Esophagus squamous epithelium (tissue), 5 donors: ENCODE measurements at regions not wholly inside any gene's neighbourhood (a gene's known extent, or its start where the extent isn't known, plus 50 kb on each side); places are given as distances from the start of the nearest gene placed in this dataset.

Experiments used
- DNase-seq: peaks from one replicate; lab custom pipeline; 2025; lab: John Stamatoyannopoulos, UW
- H3K27ac ChIP-seq, 4 donors: fragments of 200-600 bp; sonication (generic); one replicate each; pipeline ENCODE4 v1.5.1; 2016 to 2019; ENCODE audit warnings: mild to moderate bottlenecking in 1 of 4
- H3K27me3 ChIP-seq, 4 donors: fragments of 200-600 bp; sonication (generic); 1 replicate in 3 of 4; 2 replicates in 1 of 4; pipeline versions ENCODE4 v1.5.1 to v1.6.0; 2017 to 2021; ENCODE audit warnings: antibody characterized with exemption in 1 of 4
- H3K36me3 ChIP-seq, 3 donors: fragments of 200-600 bp; sonication (generic); one replicate each; pipeline ENCODE4 v1.5.1; 2016 to 2019
- H3K4me1 ChIP-seq, 3 donors: fragments of 200-600 bp; sonication (generic); one replicate each; pipeline ENCODE4 v1.5.1; 2017 to 2019
- H3K4me3 ChIP-seq, 4 donors: fragments of 200-600 bp; sonication (generic); 1 replicate in 3 of 4; 2 replicates in 1 of 4; pipeline ENCODE4 v1.5.1; 2016 to 2019; ENCODE audit warnings: mild to moderate bottlenecking in 2 of 4, moderate library complexity in 1 of 4
- H3K9me3 ChIP-seq, 3 donors: fragments of 200-600 bp; sonication (generic); one replicate each; pipeline ENCODE4 v1.5.1; 2016 to 2019
- POLR2A ChIP-seq, 4 donors: fragments of 450-650 bp; IDR thresholded peaks; one replicate each; pipeline ENCODE4 v1.6.1; 2017; ENCODE audit warnings: antibody characterized with exemption in 4 of 4, mild to moderate bottlenecking in 4 of 4, moderate library complexity in 3 of 4
- WGBS, 2 donors: methylation state at CpG; one replicate each; pipeline ENCODE4 v1.1.5; 2018; 5-methylcytosine and 5-hydroxymethylcytosine counted together
- intact Hi-C: fragments of 100-400 bp; cut with DNase I; formaldehyde crosslinking; loops from one replicate; pipeline ENCODE4 v1.15.0; 2022
- TF ChIP-seq, protein P1 (sequence below), 6 experiments: fragments of 450-650 bp in 4 of 6; fragments of 200-600 bp in 2 of 6; sonication (generic) in 2 of 6; IDR thresholded peaks; one replicate each; pipeline ENCODE4 v1.5.1; 2016 to 2019; ENCODE audit warnings: antibody characterized with exemption in 6 of 6, mild to moderate bottlenecking in 4 of 6, moderate library complexity in 4 of 6
- donor health status: DM: yes; HTN: yes; CAD: no.

DNA sequence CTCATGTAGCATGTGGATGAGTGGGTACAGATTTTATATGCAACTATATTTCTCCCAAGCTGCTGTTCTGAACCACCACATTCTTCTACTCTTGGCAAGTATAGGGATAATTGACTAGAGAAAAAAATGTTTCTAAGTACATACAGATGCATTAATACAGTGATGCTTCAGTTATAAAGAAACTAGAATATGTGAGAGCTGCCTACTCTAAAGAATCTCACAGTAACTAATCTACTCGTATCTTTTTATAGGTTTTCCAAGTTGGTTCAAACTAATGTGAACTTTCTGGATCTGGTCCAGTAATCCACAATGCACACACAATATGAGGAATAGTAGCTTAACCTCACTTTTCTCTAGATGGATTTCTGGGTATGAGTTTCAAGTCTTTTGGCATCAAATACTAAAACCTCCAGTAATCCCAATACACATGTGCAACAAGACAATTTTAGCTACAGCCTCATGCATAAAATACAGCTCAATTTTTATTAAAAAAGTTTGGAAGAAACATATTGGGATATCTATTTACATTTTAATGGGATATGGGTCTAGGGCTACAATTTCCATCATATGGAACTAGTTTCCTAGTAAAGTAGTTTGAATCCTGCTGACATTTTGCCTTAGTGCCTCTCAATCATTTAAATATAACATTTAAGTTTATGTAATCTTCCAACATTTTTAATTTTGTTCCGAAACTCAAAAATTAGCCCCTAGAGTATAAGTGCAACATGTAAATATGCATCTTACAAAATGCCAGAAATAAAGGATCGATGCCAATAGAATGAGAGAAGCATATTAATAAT lies 2209.7 kb downstream of the LRRC4C start:
- no peaks in the 10 kb centered on the region for H3K27me3 ChIP-seq
- peaks cover 0 to 6% (median 0%) of the 10 kb centered on the region in 3 donors for H3K9me3 ChIP-seq
- WGBS, 2 donors: 53 to 56% methylated on average over 3 of the region's 3 CpGs
- H3K27ac ChIP-seq: no peak overlapping the region
- TF ChIP-seq POLR2A (IDR thresholded peaks at IDR 0.05): no peak
- TF ChIP-seq, protein P1, sequence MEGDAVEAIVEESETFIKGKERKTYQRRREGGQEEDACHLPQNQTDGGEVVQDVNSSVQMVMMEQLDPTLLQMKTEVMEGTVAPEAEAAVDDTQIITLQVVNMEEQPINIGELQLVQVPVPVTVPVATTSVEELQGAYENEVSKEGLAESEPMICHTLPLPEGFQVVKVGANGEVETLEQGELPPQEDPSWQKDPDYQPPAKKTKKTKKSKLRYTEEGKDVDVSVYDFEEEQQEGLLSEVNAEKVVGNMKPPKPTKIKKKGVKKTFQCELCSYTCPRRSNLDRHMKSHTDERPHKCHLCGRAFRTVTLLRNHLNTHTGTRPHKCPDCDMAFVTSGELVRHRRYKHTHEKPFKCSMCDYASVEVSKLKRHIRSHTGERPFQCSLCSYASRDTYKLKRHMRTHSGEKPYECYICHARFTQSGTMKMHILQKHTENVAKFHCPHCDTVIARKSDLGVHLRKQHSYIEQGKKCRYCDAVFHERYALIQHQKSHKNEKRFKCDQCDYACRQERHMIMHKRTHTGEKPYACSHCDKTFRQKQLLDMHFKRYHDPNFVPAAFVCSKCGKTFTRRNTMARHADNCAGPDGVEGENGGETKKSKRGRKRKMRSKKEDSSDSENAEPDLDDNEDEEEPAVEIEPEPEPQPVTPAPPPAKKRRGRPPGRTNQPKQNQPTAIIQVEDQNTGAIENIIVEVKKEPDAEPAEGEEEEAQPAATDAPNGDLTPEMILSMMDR (IDR thresholded peaks at IDR 0.05): no peak
- H3K36me3 ChIP-seq: no peaks in the 10 kb centered on the region
- H3K4me3 ChIP-seq: no peak overlapping the region
- H3K4me1 ChIP-seq: no peaks in the 10 kb centered on the region
- intact Hi-C loops: no loop called here
- DNase-seq: no peak

DNA sequence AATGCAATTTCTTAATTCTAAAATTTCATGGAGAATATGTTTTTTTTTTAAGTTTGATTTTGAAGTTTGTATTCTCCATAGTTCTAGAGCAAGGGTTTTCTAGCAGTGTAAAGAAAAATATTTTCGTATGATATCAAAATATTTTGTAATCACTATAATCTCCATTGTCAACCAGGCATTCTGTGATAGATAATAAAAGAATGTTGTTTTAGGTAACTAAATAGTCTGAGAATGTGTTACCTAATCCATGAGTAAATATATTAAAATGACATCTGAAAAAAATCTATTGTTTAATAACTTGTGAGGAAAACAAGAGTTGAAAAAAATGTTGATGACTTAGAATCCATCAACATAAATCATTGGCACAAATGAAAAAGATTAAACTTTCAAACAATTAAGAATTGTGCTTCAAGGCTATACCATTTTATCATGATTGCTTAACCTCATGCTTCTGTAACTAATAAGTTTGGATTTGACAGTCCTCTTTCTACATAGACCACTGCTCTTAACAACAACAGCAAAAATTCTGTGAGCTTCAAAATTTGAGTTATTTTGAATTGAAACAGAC lies 2211.8 kb downstream of the LRRC4C start:
- no peaks in the 10 kb centered on the region for H3K36me3 ChIP-seq
- intact Hi-C loops: no loop called here
- WGBS, 2 donors: 47 to 61% methylated on average over 1 of the region's 1 CpG
- no peak overlapping the region for H3K4me3 ChIP-seq
- no peaks in the 10 kb centered on the region for H3K4me1 ChIP-seq
- no peaks in the 10 kb centered on the region for H3K9me3 ChIP-seq
- no peak overlapping the region for H3K27ac ChIP-seq
- H3K27me3 ChIP-seq: no peaks in the 10 kb centered on the region
- no peak for TF ChIP-seq POLR2A (IDR thresholded peaks at IDR 0.05)
- TF ChIP-seq, protein P1 (IDR thresholded peaks at IDR 0.05): no peak
- no peak for DNase-seq

DNA sequence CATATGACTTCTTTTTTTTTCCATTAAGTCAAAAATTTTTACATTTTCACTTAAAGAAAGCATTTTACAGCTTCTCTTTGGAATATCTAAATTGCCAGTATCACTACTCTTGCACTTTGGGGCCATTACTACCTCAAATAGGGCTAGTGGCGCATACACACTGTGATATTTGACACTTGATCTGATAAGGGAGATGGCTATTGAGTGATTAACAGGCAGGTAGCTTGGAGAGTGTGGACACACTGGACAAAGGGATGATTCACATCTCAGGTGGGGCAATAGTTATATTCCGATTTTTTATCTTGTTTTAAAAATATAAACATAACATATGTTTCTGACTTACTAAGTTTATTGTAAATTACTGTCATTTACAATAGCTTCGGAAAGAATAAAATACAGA lies 2219.9 kb downstream of the LRRC4C start:
- no peaks in the 10 kb centered on the region for H3K27me3 ChIP-seq
- intact Hi-C loops: no loop called here
- WGBS, 2 donors: 49 to 66% methylated on average over 3 of the region's 3 CpGs
- TF ChIP-seq POLR2A (IDR thresholded peaks at IDR 0.05): no peak
- TF ChIP-seq, protein P1 (IDR thresholded peaks at IDR 0.05): no peak
- no peaks in the 10 kb centered on the region for H3K4me1 ChIP-seq
- H3K27ac ChIP-seq: no peak overlapping the region
- H3K36me3 ChIP-seq: no peaks in the 10 kb centered on the region
- H3K9me3 ChIP-seq: no peaks in the 10 kb centered on the region
- no peak overlapping the region for H3K4me3 ChIP-seq
- DNase-seq: no peak

DNA sequence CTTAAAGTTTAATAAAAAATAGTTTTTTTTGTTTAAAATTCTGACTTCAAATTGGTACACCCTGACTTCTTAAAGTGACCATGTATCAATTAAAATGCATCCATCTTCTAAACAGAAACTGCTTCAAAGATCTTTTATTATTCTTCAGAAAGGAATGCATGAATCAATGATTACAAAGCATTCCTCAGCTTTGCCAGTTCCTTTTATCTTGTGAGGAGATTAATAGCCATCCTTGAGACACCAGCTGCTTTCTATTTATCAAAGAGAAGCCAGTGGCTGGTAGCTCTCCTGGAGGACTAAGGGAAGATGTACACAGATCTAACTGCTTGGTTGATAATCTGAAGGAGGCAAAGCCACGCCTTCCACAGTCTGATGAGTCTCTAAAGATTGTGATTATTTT lies 2222.5 kb downstream of the LRRC4C start:
- intact Hi-C loops: no loop called here
- no peak overlapping the region for H3K4me3 ChIP-seq
- DNase-seq: no peak
- no peaks in the 10 kb centered on the region for H3K4me1 ChIP-seq
- H3K9me3 ChIP-seq: peaks cover 0 to 4% (median 0%) of the 10 kb centered on the region in 3 donors
- TF ChIP-seq, protein P1 (IDR thresholded peaks at IDR 0.05): no peak
- TF ChIP-seq POLR2A (IDR thresholded peaks at IDR 0.05): no peak
- H3K36me3 ChIP-seq: no peaks in the 10 kb centered on the region
- 12 to 21% methylated on average over 1 of the region's 1 CpG for WGBS, 2 donors
- no peak overlapping the region for H3K27ac ChIP-seq
- H3K27me3 ChIP-seq: no peaks in the 10 kb centered on the region

DNA sequence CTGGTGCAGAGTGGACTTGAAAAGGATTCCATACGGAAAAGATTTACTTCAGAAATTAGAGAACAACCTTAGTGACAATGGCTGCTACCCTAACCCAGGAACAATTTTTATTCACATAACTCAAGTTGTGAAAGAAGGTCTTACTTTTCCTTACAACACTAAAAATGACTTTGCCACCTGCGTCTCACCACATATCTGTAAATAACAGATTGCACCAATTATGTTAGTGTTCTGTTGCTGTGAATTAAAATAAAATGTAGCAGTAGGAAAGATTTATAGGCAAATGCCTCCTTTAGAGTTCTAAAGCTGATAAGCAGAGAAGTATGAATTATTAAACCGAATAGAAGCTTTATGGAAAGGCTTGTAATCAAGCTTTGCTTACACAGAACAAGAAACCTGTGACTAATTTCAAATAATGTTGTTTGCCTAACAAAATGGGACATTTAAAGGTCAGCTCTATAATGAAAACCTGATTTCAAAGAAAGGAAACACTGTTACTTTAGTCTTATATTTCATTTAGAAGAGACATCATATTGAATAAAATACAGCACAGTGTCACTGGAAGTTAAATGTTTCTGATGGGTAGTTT lies 2237.8 kb downstream of the LRRC4C start:
- no peaks in the 10 kb centered on the region for H3K27me3 ChIP-seq
- no peak overlapping the region for H3K27ac ChIP-seq
- no peak overlapping the region for H3K4me3 ChIP-seq
- TF ChIP-seq, protein P1 (IDR thresholded peaks at IDR 0.05): no peak
- no peak for TF ChIP-seq POLR2A (IDR thresholded peaks at IDR 0.05)
- DNase-seq: no peak
- H3K9me3 ChIP-seq: no peaks in the 10 kb centered on the region
- H3K36me3 ChIP-seq: no peaks in the 10 kb centered on the region
- H3K4me1 ChIP-seq: no peaks in the 10 kb centered on the region
- intact Hi-C loops: no loop called here
- 45 to 56% methylated on average over 3 of the region's 3 CpGs for WGBS, 2 donors
